PC-9 (cell line): ENCODE measurements at regions not wholly inside any gene's neighbourhood (a gene's known extent, or its start where the extent isn't known, plus 50 kb on each side); places are given as distances from the start of the nearest gene placed in this dataset.

ENCODE experiments used
- BruUV-seq: library from RNA; stranded (reverse); fragments of 400-500 nt; replicated peaks from 2 replicates; lab custom pipeline; 2021; lab: Mats Ljungman, UMichigan
- CTCF ChIA-PET: fragments of 300-600 bp; sonication (Branson Sonifier 250); formaldehyde crosslinking; loops from one replicate; lab custom pipeline; 2022; ENCODE audit warnings: antibody characterized with exemption; lab: Charles Lee
- POLR2A ChIA-PET: fragments of 300-600 bp; sonication (Branson Sonifier 250); formaldehyde crosslinking; loops from one replicate; lab custom pipeline; 2022; ENCODE audit warnings: antibody characterized with exemption; ENCODE audit not compliant: unreplicated experiment; lab: Charles Lee
- DNase-seq, 2 experiments: peaks; one replicate each; pipeline versions ENCODE4 v3.0.0 to v3.0.0-alpha.2; 2015 to 2022; ENCODE audit warnings: mixed read lengths in 1 of 2
- H2AFZ ChIP-seq: fragments of 200-600 bp; sonication (generic); 2 replicates; pipeline ENCODE4 v1.8.1; 2017; ENCODE audit warnings: antibody characterized with exemption
- H3F3A ChIP-seq: fragments of 200-600 bp; sonication (generic); 2 replicates; pipeline ENCODE4 v1.8.1; 2017; ENCODE audit warnings: antibody characterized with exemption, mild to moderate bottlenecking, low read depth; ENCODE audit not compliant: insufficient read depth
- H3K27ac ChIP-seq: fragments of 200-600 bp; sonication (generic); 2 replicates; pipeline ENCODE4 v1.6.1; 2016; ENCODE audit warnings: mixed run types
- H3K27me3 ChIP-seq: fragments of 200-600 bp; sonication (generic); 2 replicates; pipeline ENCODE4 v1.6.1; 2016; ENCODE audit warnings: low read depth, mixed run types; ENCODE audit not compliant: insufficient read depth
- H3K36me3 ChIP-seq: fragments of 200-600 bp; sonication (generic); 2 replicates; pipeline ENCODE4 v1.6.1; 2016; ENCODE audit warnings: low read depth, mixed run types
- H3K4me1 ChIP-seq: fragments of 200-600 bp; sonication (generic); replicated peaks from 2 replicates; pipeline ENCODE4 v1.6.1; 2016; ENCODE audit warnings: mixed run types; ENCODE audit not compliant: insufficient read depth
- H3K4me2 ChIP-seq: fragments of 200-600 bp; sonication (generic); 2 replicates; pipeline ENCODE4 v1.6.1; 2017; ENCODE audit warnings: mixed run types
- H3K4me3 ChIP-seq: fragments of 200-600 bp; sonication (generic); 2 replicates; pipeline ENCODE4 v1.6.1; 2016; ENCODE audit warnings: mixed run types
- H3K79me2 ChIP-seq: fragments of 200-600 bp; sonication (generic); 2 replicates; pipeline ENCODE4 v1.6.1; 2017; ENCODE audit warnings: low read depth, mixed run types
- H3K9me2 ChIP-seq: fragments of 200-600 bp; sonication (generic); 2 replicates; pipeline ENCODE4 v1.8.1; 2017; ENCODE audit warnings: mild to moderate bottlenecking; ENCODE audit not compliant: insufficient read depth
- H3K9me3 ChIP-seq: fragments of 200-600 bp; sonication (generic); 2 replicates; pipeline ENCODE4 v1.8.1; 2016; ENCODE audit warnings: low read depth; ENCODE audit not compliant: insufficient read depth
- H4K20me1 ChIP-seq: fragments of 200-600 bp; sonication (generic); 2 replicates; pipeline ENCODE4 v1.8.1; 2017; ENCODE audit not compliant: insufficient read depth
- EZH2 ChIP-seq: fragments of 200-600 bp; sonication (generic); IDR thresholded peaks from 2 replicates; pipeline ENCODE4 v1.8.0; 2017; ENCODE audit warnings: antibody characterized with exemption, low read depth
- intact Hi-C: fragments of 100-400 bp; cut with micrococcal nuclease; formaldehyde crosslinking; loops from one replicate; pipeline ENCODE4 v1.10.0; 2022; ENCODE audit not compliant: unreplicated experiment
- TF ChIP-seq, protein P1 (sequence below): fragments of 200-600 bp; sonication (generic); conservative IDR thresholded peaks from 2 replicates; pipeline ENCODE4 v1.6.1; 2017; ENCODE audit warnings: mixed run types, antibody characterized with exemption, mild to moderate bottlenecking, moderate library complexity

DNA sequence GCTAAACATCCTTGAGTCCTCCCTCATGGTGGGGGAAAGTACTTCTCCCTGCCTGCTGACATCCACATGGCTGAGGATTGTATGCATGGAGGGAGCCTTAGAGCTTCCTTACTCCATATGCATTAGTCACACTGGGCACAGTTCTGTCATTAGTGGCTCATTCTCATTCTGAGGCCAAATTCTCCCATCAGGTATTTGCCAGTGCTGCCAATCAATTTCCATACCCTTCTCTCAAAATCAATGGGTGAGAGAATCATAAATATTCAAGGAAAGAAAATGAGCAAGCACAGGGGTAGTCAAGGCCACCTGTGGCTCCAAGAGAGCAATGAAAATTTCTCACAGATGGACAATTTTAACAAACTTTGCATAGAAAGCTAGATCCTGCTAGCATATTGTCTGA lies 422.6 kb upstream of the SETBP1 start:
- CTCF ChIA-PET = no interaction called here
- Histone ChIP-seq H3K4me2 (no peak overlapping the region), H3F3A (no peaks in the 10 kb centered on the region), H4K20me1 (no peaks in the 10 kb centered on the region), H3K27me3 (no peaks in the 10 kb centered on the region), H3K36me3 (no peaks in the 10 kb centered on the region), H3K4me3 (no peak overlapping the region), H3K9me3 (no peaks in the 10 kb centered on the region), H2AFZ (no peak overlapping the region), H3K27ac (no peak overlapping the region), H3K79me2 (no peaks in the 10 kb centered on the region), H3K4me1 (no peaks in the 10 kb centered on the region), H3K9me2 (no peaks in the 10 kb centered on the region)
- intact Hi-C loops = no loop called here
- DNase-seq = no peak
- TF ChIP-seq, protein P1, sequence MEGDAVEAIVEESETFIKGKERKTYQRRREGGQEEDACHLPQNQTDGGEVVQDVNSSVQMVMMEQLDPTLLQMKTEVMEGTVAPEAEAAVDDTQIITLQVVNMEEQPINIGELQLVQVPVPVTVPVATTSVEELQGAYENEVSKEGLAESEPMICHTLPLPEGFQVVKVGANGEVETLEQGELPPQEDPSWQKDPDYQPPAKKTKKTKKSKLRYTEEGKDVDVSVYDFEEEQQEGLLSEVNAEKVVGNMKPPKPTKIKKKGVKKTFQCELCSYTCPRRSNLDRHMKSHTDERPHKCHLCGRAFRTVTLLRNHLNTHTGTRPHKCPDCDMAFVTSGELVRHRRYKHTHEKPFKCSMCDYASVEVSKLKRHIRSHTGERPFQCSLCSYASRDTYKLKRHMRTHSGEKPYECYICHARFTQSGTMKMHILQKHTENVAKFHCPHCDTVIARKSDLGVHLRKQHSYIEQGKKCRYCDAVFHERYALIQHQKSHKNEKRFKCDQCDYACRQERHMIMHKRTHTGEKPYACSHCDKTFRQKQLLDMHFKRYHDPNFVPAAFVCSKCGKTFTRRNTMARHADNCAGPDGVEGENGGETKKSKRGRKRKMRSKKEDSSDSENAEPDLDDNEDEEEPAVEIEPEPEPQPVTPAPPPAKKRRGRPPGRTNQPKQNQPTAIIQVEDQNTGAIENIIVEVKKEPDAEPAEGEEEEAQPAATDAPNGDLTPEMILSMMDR = no peak
- no peak for TF ChIP-seq EZH2
- no TSS peak for BruUV-seq
- POLR2A ChIA-PET = interaction anchor here (0.7 kb wide), 1 partner anchor 57 kb away, joined by 3 read pairs; no protein-coding TSS in a partner anchor

DNA sequence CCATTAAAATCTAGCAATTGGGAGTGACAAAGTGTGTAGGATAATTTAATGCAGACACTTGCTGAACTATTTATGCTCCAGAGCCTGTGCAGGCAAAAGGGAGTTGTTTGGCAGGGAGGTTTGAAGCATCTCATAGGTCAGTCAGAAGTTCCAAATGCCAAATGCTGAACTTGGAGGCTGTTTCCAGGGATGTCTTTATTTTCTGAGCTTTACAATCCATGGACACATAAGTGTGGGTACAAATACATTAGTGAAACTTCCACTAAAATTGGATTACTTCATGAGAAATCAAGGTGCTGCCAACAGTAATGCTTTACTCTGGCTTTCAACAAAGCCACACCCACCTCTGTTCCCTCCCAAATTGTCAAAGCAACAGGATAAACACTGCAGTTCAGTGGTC lies 422.1 kb upstream of the SETBP1 start:
- no peak for TF ChIP-seq EZH2
- TF ChIP-seq, protein P1 = no peak
- no peaks in the 10 kb centered on the region for H3K36me3 ChIP-seq
- intact Hi-C loops = no loop called here
- H3K27me3 ChIP-seq = no peaks in the 10 kb centered on the region
- H3K27ac ChIP-seq = no peak overlapping the region
- H3K4me1 ChIP-seq = no peaks in the 10 kb centered on the region
- no TSS peak for BruUV-seq
- no peak overlapping the region for H2AFZ ChIP-seq
- no peaks in the 10 kb centered on the region for H3F3A ChIP-seq
- H3K9me2 ChIP-seq = no peaks in the 10 kb centered on the region
- POLR2A ChIA-PET = interaction anchor here (0.7 kb wide), 1 partner anchor 56 kb away, joined by 3 read pairs; no protein-coding TSS in a partner anchor
- no peak overlapping the region for H3K4me3 ChIP-seq
- no peak overlapping the region for H3K4me2 ChIP-seq
- peaks cover 3% of the 10 kb centered on the region; the same call in 1 of the 2 replicates for H3K9me3 ChIP-seq
- DNase-seq = no peak
- H3K79me2 ChIP-seq = no peaks in the 10 kb centered on the region
- no peaks in the 10 kb centered on the region for H4K20me1 ChIP-seq
- CTCF ChIA-PET = no interaction called here

DNA sequence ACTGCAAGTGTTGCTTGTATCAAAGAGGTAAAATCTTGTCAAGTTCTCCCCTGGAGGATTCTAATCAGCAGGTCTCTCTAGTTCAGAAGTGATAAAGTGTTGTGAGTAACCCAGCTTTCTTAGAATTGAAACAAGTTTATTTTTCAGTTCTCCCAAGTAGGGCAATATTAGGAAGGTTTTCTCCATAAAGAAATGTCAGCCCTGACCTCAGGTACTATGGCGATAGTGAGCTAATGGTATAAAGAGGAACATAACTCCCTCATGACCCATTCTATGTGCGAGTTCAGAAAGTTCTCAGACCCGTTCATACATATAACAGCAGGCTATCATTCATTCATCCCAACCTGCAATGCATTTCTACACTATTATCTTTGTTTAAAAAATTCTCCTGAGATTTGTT lies 421.1 kb upstream of the SETBP1 start:
- ChIA-PET CTCF (no interaction called here), POLR2A (no interaction called here)
- no peak overlapping the region for H3K4me3 ChIP-seq
- no peaks in the 10 kb centered on the region for H3F3A ChIP-seq
- H3K9me2 ChIP-seq = no peaks in the 10 kb centered on the region
- TF ChIP-seq, protein P1 = no peak
- TF ChIP-seq EZH2 = no peak
- no peak overlapping the region for H2AFZ ChIP-seq
- peaks cover 3% of the 10 kb centered on the region; the same call in 1 of the 2 replicates for H3K9me3 ChIP-seq
- no peaks in the 10 kb centered on the region for H3K36me3 ChIP-seq
- H3K4me2 ChIP-seq = no peak overlapping the region
- BruUV-seq = no TSS peak
- H3K4me1 ChIP-seq = no peaks in the 10 kb centered on the region
- H3K27ac ChIP-seq = no peak overlapping the region
- intact Hi-C loops = no loop called here
- H4K20me1 ChIP-seq = no peaks in the 10 kb centered on the region
- DNase-seq = no peak
- H3K27me3 ChIP-seq = no peaks in the 10 kb centered on the region
- H3K79me2 ChIP-seq = no peaks in the 10 kb centered on the region
